ENCODE measurements at regions not wholly inside any gene's neighbourhood (a gene's known extent, or its start where the extent isn't known, plus 50 kb on each side); places are given as distances from the start of the nearest gene placed in this dataset.

DNA sequence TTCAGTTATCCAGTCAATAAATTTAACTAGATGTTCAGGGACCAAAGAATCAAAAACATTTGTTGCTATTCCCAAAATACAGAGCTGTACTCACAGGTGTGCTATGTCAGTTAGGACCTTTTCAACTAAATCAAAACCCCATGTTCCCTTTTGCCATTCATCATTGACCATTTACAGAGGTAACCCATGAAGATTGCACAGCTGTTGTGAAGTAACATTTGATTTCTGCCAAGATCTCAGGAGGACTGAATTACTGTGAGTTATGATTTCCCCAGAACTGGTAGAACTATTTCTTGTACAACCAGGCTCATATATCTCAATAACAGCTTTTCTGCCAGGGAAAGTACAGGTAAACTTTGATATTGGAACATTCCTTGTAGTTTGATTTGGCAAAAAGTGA is 131.1 kb upstream of the FIBIN start:
- CTCF ChIA-PET = no interaction called here
- Histone ChIP-seq H3K9ac (replicated peaks; ENCODE audit: extremely low read depth, insufficient read depth, low read length) (no peak overlapping the region), H4K20me1 (replicated peaks; ENCODE audit: control insufficient read depth, extremely low read depth, insufficient read depth, low read length) (no peaks in the 10 kb centered on the region), H3K79me2 (ENCODE audit: control insufficient read depth, insufficient read depth, low read length) (no peaks in the 10 kb centered on the region), H3K9me1 (replicated peaks; ENCODE audit: control insufficient read depth, extremely low read depth, insufficient read depth, low read length) (no peaks in the 10 kb centered on the region), H3K4me1 (ENCODE audit: control insufficient read depth, extremely low read depth, insufficient read depth, low read length) (no peaks in the 10 kb centered on the region), H3K27me3 (ENCODE audit: control insufficient read depth in 2 of 2, insufficient read depth in 2 of 2, low read length in 2 of 2) (no peaks in the 10 kb centered on the region), H3K4me3 (replicated peaks in 1 of 3; ENCODE audit: insufficient read depth in 1 of 3, low read depth in 1 of 3, low read length in 3 of 3) (no peak overlapping the region), H3K27ac (ENCODE audit: insufficient read depth, low read depth, low read length) (no peak overlapping the region), H2AFZ (ENCODE audit: low read depth, low read length) (no peak overlapping the region), H3K9me3 (replicated peaks; ENCODE audit: control insufficient read depth, insufficient read depth, low read length) (no peaks in the 10 kb centered on the region), H3K4me2 (ENCODE audit: insufficient read depth, low read length) (no peak overlapping the region), H3K36me3 (ENCODE audit: control insufficient read depth in 2 of 2, extremely low read depth in 1 of 2, insufficient read depth in 2 of 2, low read length in 2 of 2) (no peaks in the 10 kb centered on the region)
- no peak for TF ChIP-seq POLR2A (IDR thresholded peaks at IDR 0.05; ENCODE audit: low read depth, low read length)
- intact Hi-C loops (cut with micrococcal nuclease) (no loop called here), dilution Hi-C loops (cut with MboI; ENCODE audit: extremely low pct_ligation_motif_present, low sequenced_read_pairs) (no loop called here)
- BruUV-seq (replicated peaks) = no TSS peak
- DNase-seq (ENCODE audit: low read depth, low spot score) (no peak), FAIRE-seq (no peak)
- POLR2A ChIA-PET = no interaction called here

DNA sequence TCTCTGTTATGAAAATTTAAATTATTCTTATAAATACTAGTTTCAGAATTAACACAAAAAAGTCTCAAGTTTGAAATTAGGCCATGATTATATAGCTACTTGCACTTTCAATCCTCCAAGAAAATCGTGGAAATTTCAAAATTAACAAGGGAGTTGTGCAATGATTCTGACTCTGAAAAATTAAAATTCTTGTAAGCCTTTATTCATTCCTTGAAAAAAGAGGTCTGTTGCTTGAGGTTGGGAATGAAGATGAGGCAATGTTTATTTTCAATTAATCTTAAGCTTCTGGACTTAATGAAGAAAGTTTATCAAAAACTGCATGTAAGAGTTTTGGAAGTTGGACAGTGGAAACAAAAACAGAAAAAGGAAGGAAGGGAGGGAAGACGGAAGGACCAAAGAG is 128.2 kb upstream of the FIBIN start:
- DNase-seq (ENCODE audit: low read depth, low spot score) (no peak), FAIRE-seq (no peak)
- Histone ChIP-seq H3K4me3 (replicated peaks in 1 of 3; ENCODE audit: insufficient read depth in 1 of 3, low read depth in 1 of 3, low read length in 3 of 3) (no peak overlapping the region), H3K27ac (ENCODE audit: insufficient read depth, low read depth, low read length) (no peak overlapping the region), H4K20me1 (replicated peaks; ENCODE audit: control insufficient read depth, extremely low read depth, insufficient read depth, low read length) (no peaks in the 10 kb centered on the region), H3K4me1 (ENCODE audit: control insufficient read depth, extremely low read depth, insufficient read depth, low read length) (no peaks in the 10 kb centered on the region), H3K27me3 (ENCODE audit: control insufficient read depth in 2 of 2, insufficient read depth in 2 of 2, low read length in 2 of 2) (no peaks in the 10 kb centered on the region), H3K9ac (replicated peaks; ENCODE audit: extremely low read depth, insufficient read depth, low read length) (no peak overlapping the region), H3K79me2 (ENCODE audit: control insufficient read depth, insufficient read depth, low read length) (no peaks in the 10 kb centered on the region), H2AFZ (ENCODE audit: low read depth, low read length) (no peak overlapping the region), H3K9me3 (replicated peaks; ENCODE audit: control insufficient read depth, insufficient read depth, low read length) (no peaks in the 10 kb centered on the region), H3K4me2 (ENCODE audit: insufficient read depth, low read length) (no peak overlapping the region), H3K9me1 (replicated peaks; ENCODE audit: control insufficient read depth, extremely low read depth, insufficient read depth, low read length) (no peaks in the 10 kb centered on the region), H3K36me3 (ENCODE audit: control insufficient read depth in 2 of 2, extremely low read depth in 1 of 2, insufficient read depth in 2 of 2, low read length in 2 of 2) (no peaks in the 10 kb centered on the region)
- TF ChIP-seq, protein P1, sequence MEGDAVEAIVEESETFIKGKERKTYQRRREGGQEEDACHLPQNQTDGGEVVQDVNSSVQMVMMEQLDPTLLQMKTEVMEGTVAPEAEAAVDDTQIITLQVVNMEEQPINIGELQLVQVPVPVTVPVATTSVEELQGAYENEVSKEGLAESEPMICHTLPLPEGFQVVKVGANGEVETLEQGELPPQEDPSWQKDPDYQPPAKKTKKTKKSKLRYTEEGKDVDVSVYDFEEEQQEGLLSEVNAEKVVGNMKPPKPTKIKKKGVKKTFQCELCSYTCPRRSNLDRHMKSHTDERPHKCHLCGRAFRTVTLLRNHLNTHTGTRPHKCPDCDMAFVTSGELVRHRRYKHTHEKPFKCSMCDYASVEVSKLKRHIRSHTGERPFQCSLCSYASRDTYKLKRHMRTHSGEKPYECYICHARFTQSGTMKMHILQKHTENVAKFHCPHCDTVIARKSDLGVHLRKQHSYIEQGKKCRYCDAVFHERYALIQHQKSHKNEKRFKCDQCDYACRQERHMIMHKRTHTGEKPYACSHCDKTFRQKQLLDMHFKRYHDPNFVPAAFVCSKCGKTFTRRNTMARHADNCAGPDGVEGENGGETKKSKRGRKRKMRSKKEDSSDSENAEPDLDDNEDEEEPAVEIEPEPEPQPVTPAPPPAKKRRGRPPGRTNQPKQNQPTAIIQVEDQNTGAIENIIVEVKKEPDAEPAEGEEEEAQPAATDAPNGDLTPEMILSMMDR (IDR thresholded peaks at IDR 0.05; ENCODE audit: extremely low read depth in 1 of 2, insufficient read depth in 1 of 2, low read depth in 1 of 2, low read length in 2 of 2) = no peak
- no peak for TF ChIP-seq JUN (IDR thresholded peaks at IDR 0.05; ENCODE audit: borderline replicate concordance, insufficient read depth, insufficient read length, low read depth)
- no peak for TF ChIP-seq GATA2 (IDR thresholded peaks at IDR 0.05; ENCODE audit: insufficient read depth, insufficient read length, low read depth, low read length)
- TF ChIP-seq EZH2 (IDR thresholded peaks at IDR 0.05; ENCODE audit: borderline replicate concordance, low read depth, low read length, severe bottlenecking) = no peak
- TF ChIP-seq, protein P2, sequence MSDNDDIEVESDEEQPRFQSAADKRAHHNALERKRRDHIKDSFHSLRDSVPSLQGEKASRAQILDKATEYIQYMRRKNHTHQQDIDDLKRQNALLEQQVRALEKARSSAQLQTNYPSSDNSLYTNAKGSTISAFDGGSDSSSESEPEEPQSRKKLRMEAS (IDR thresholded peaks at IDR 0.05; ENCODE audit: insufficient read depth, insufficient read length) = no peak
- no peak for TF ChIP-seq FOS (IDR thresholded peaks at IDR 0.05; ENCODE audit: borderline replicate concordance, insufficient read depth, low read length)
- no peak for TF ChIP-seq MYC (IDR thresholded peaks at IDR 0.05; ENCODE audit: low read depth, low read length)
- no peak for TF ChIP-seq POLR2A (IDR thresholded peaks at IDR 0.05; ENCODE audit: low read depth, low read length)
- TF ChIP-seq POLR2AphosphoS5 (IDR thresholded peaks at IDR 0.05; ENCODE audit: insufficient read depth, low read depth, low read length) = no peak
- intact Hi-C loops (cut with micrococcal nuclease) (no loop called here), dilution Hi-C loops (cut with MboI; ENCODE audit: extremely low pct_ligation_motif_present, low sequenced_read_pairs) (no loop called here)
- POLR2A ChIA-PET = no interaction called here
- CTCF ChIA-PET = no interaction called here
- BruUV-seq (replicated peaks) = no TSS peak

Data from endothelial cell of umbilical vein (primary cell).